Endothelial cell of umbilical vein (primary cell): ENCODE measurements at regions not wholly inside any gene's neighbourhood (a gene's known extent, or its start where the extent isn't known, plus 50 kb on each side); places are given as distances from the start of the nearest gene placed in this dataset.

Source experiments
- BruUV-seq: library from RNA; stranded (reverse); fragments of 400-500 nt; replicated peaks from 2 replicates; lab custom pipeline; 2021; lab: Mats Ljungman, UMichigan
- CTCF ChIA-PET: fragments of 300-600, 350-600 bp; sonication (Branson Sonifier 250); formaldehyde crosslinking; loops from one replicate; lab custom pipeline; 2021; ENCODE audit warnings: antibody characterized with exemption, inconsistent platforms; lab: Charles Lee
- POLR2A ChIA-PET: fragments of 300-600, 350-600 bp; sonication (Branson Sonifier 250); formaldehyde crosslinking; loops from one replicate; lab custom pipeline; 2021; ENCODE audit warnings: antibody characterized with exemption, inconsistent platforms; lab: Charles Lee
- DNase-seq: peaks from one replicate; pipeline ENCODE4 v3.0.0-alpha.2; 2011; ENCODE audit warnings: low read depth, low spot score
- FAIRE-seq: peaks from 2 replicates; lab custom pipeline; 2011; peaks lifted over from hg19 to GRCh38; lab: Jason Lieb, UNC
- H2AFZ ChIP-seq: 2 replicates; pipeline ENCODE4 v1.6.0; 2012; ENCODE audit warnings: low read depth, low read length, control low read depth, inconsistent platforms
- H3K27ac ChIP-seq: 2 replicates; pipeline ENCODE4 v1.5.1; 2011; ENCODE audit warnings: low read depth, mild to moderate bottlenecking, control low read depth, low read length, moderate library complexity; ENCODE audit not compliant: insufficient read depth
- H3K27me3 ChIP-seq, 2 experiments: 2 replicates each; pipeline versions ENCODE4 v1.6.0 to v1.6.1; 2011; ENCODE audit warnings: low read length in 2 of 2, mixed read lengths in 1 of 2; ENCODE audit not compliant: control insufficient read depth in 2 of 2, insufficient read depth in 2 of 2
- H3K36me3 ChIP-seq, 2 experiments: 2 replicates in 1 of 2; 3 replicates in 1 of 2; pipeline ENCODE4 v1.5.1; 2011; ENCODE audit warnings: low read length in 2 of 2, mild to moderate bottlenecking in 1 of 2, moderate library complexity in 1 of 2; ENCODE audit not compliant: control insufficient read depth in 2 of 2, insufficient read depth in 2 of 2; ENCODE audit errors: extremely low read depth in 1 of 2
- H3K4me1 ChIP-seq: 3 replicates; pipeline ENCODE4 v1.5.1; 2011; ENCODE audit warnings: mild to moderate bottlenecking, low read length; ENCODE audit not compliant: control insufficient read depth, insufficient read depth; ENCODE audit errors: extremely low read depth
- H3K4me2 ChIP-seq: 2 replicates; pipeline ENCODE4 v1.6.1; 2011; ENCODE audit warnings: low read length, control low read depth, mixed read lengths; ENCODE audit not compliant: insufficient read depth
- H3K4me3 ChIP-seq, 3 experiments: fragments of 200-600 bp in 1 of 3; sonication (generic), shearing (Covaris generic) in 1 of 3; replicated peaks in 1 of 3; 2 replicates each; pipeline ENCODE4 v1.5.1; 2011 to 2016; ENCODE audit warnings: control low read depth in 3 of 3, low read length in 3 of 3, mild to moderate bottlenecking in 2 of 3, inconsistent platforms in 1 of 3, low read depth in 1 of 3, moderate library complexity in 1 of 3; ENCODE audit not compliant: insufficient read depth in 1 of 3
- H3K79me2 ChIP-seq: 2 replicates; pipeline ENCODE4 v1.6.0; 2012; ENCODE audit warnings: low read length, inconsistent platforms; ENCODE audit not compliant: control insufficient read depth, insufficient read depth
- H3K9ac ChIP-seq: replicated peaks from 2 replicates; pipeline ENCODE3; 2011; ENCODE audit warnings: low read length, control low read depth; ENCODE audit not compliant: insufficient read depth; ENCODE audit errors: extremely low read depth
- H3K9me1 ChIP-seq: replicated peaks from 3 replicates; pipeline ENCODE4 v1.6.0; 2011; ENCODE audit warnings: mild to moderate bottlenecking, low read length; ENCODE audit not compliant: control insufficient read depth, insufficient read depth; ENCODE audit errors: extremely low read depth
- H3K9me3 ChIP-seq: replicated peaks from 2 replicates; pipeline ENCODE4 v1.5.1; 2012; ENCODE audit warnings: low read length, inconsistent platforms; ENCODE audit not compliant: control insufficient read depth, insufficient read depth
- H4K20me1 ChIP-seq: replicated peaks from 2 replicates; pipeline ENCODE3; 2011; ENCODE audit warnings: mild to moderate bottlenecking, low read length; ENCODE audit not compliant: control insufficient read depth, insufficient read depth; ENCODE audit errors: extremely low read depth
- CTCF ChIP-seq, 2 donors: IDR thresholded peaks; 1 replicate in 1 of 2; 2 replicates in 1 of 2; pipeline ENCODE4 v1.5.1; 2011; ENCODE audit warnings: low read length in 2 of 2, mild to moderate bottlenecking in 2 of 2, moderate library complexity in 2 of 2, control low read depth in 1 of 2, inconsistent platforms in 1 of 2, low read depth in 1 of 2; ENCODE audit not compliant: insufficient read depth in 1 of 2; ENCODE audit errors: extremely low read depth in 1 of 2
- EZH2 ChIP-seq: IDR thresholded peaks from 2 replicates; pipeline ENCODE4 v1.6.1; 2012; ENCODE audit warnings: borderline replicate concordance, low read depth, mild to moderate bottlenecking, moderate library complexity, low read length, inconsistent platforms; ENCODE audit not compliant: severe bottlenecking
- FOS ChIP-seq: IDR thresholded peaks from 2 replicates; pipeline ENCODE4 v1.6.1; 2011; ENCODE audit warnings: mild to moderate bottlenecking, low read length, moderate library complexity, borderline replicate concordance; ENCODE audit not compliant: insufficient read depth
- GATA2 ChIP-seq: IDR thresholded peaks from 2 replicates; pipeline ENCODE4 v1.7.0; 2011; ENCODE audit warnings: low read depth, mild to moderate bottlenecking, moderate library complexity, mixed read lengths, low read length; ENCODE audit not compliant: insufficient read length, insufficient read depth
- JUN ChIP-seq: IDR thresholded peaks from 2 replicates; pipeline ENCODE4 v1.6.1; 2011; ENCODE audit warnings: borderline replicate concordance, low read depth; ENCODE audit not compliant: insufficient read length, insufficient read depth
- MAX ChIP-seq: IDR thresholded peaks from 2 replicates; pipeline ENCODE4 v1.6.1; 2011; ENCODE audit not compliant: insufficient read depth, insufficient read length
- MYC ChIP-seq: IDR thresholded peaks from one replicate; pipeline ENCODE4 v1.6.1; 2011; ENCODE audit warnings: mild to moderate bottlenecking, low read depth, low read length
- POLR2A ChIP-seq: IDR thresholded peaks from 2 replicates; pipeline ENCODE4 v1.6.1; 2012; ENCODE audit warnings: low read depth, mild to moderate bottlenecking, control low read depth, low read length
- POLR2AphosphoS5 ChIP-seq: IDR thresholded peaks from 2 replicates; pipeline ENCODE4 v1.6.1; 2012; ENCODE audit warnings: low read depth, mild to moderate bottlenecking, control low read depth, low read length, moderate library complexity; ENCODE audit not compliant: insufficient read depth
- dilution Hi-C: fragments of 300-500 bp; cut with MboI; formaldehyde crosslinking; loops from one replicate; pipeline ENCODE4 v1.15.0; 2019; ENCODE audit warnings: low sequenced_read_pairs; ENCODE audit not compliant: extremely low pct_ligation_motif_present
- intact Hi-C: fragments of 100-400 bp; cut with micrococcal nuclease; formaldehyde crosslinking; loops from one replicate; pipeline ENCODE4 v1.10.0; 2022

- Histone ChIP-seq H3K27ac (no peak overlapping the region), H3K79me2 (no peaks in the 10 kb centered on the region), H3K9me3 (no peaks in the 10 kb centered on the region), H3K27me3 (no peaks in the 10 kb centered on the region), H3K9me1 (no peaks in the 10 kb centered on the region), H3K4me3 (no peak overlapping the region), H2AFZ (no peak overlapping the region), H3K4me1 (no peaks in the 10 kb centered on the region), H3K9ac (no peak overlapping the region), H3K4me2 (no peak overlapping the region), H3K36me3 (no peaks in the 10 kb centered on the region), H4K20me1 (no peaks in the 10 kb centered on the region)
- DNase-seq, result no peak
- ChIA-PET CTCF (no interaction called here), POLR2A (no interaction called here)
- dilution Hi-C loops (no loop called here), intact Hi-C loops (no loop called here)
- FAIRE-seq, result no peak
- BruUV-seq, result no TSS peak
- no peak for TF ChIP-seq EZH2
- no peak for TF ChIP-seq FOS
- no peak for TF ChIP-seq MAX
- no peak for TF ChIP-seq CTCF (IDR thresholded peaks at IDR 0.05; ENCODE audit: extremely low read depth in 1 of 2, insufficient read depth in 1 of 2, low read depth in 1 of 2, low read length in 2 of 2)
- TF ChIP-seq JUN, result no peak
- TF ChIP-seq GATA2, result no peak
- TF ChIP-seq POLR2AphosphoS5, result no peak
- TF ChIP-seq MYC, result no peak
- no peak for TF ChIP-seq POLR2A
Measured at GRCh38 chr10:47127188-47127785, 172.7 kb upstream of the GDF10 start.
